Stimulated activated CD4-positive, alpha-beta T cell treated with anti-CD3 and anti-CD28 coated beads, Interleukin-4, amount 100 ng/mL, for 48 hours (primary cell): ENCODE measurements at regions not wholly inside any gene's neighbourhood (a gene's known extent, or its start where the extent isn't known, plus 50 kb on each side); places are given as distances from the start of the nearest gene placed in this dataset.
"Not testable (repeated sequence)": the region's sequence is repeated elsewhere in the genome, so short reads cannot be mapped to it uniquely, and the experiment has no call there.

Source experiments
- DNase-seq, 2 donors: peaks; one replicate each; pipeline ENCODE4 v3.0.0-alpha.2; 2020; ENCODE audit warnings: low read depth in 2 of 2

- no peak for DNase-seq
Measured at GRCh38 chr10:84571146-84571545, 242.8 kb downstream of the CCSER2 start.

GRCh38 chr10:84574102-84574501, 245.7 kb downstream of the CCSER2 start:
- DNase-seq = no peak

DNA sequence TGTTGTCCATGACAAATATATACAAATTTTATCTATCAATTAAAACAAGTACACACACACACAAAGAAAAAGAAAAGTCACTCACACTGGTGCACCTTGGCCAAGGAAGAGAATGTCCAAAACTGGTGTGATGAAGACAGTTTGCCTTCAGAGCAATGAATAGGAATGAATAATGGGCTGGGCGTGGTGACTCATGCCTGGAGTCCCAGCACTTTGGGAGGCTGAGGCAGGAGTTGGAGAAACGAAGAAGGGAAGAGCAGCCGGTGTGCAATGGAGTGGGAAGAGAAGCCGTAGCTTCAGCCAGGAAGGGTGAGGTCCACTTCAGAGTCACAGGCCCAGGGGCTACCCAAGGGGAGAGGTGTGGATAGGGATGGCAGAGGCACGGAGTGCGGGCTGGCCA, 253.6 kb downstream of the CCSER2 start:
- no peak for DNase-seq

GRCh38 chr10:84583501-84583900, 255.1 kb downstream of the CCSER2 start:
- DNase-seq = no peak

DNA sequence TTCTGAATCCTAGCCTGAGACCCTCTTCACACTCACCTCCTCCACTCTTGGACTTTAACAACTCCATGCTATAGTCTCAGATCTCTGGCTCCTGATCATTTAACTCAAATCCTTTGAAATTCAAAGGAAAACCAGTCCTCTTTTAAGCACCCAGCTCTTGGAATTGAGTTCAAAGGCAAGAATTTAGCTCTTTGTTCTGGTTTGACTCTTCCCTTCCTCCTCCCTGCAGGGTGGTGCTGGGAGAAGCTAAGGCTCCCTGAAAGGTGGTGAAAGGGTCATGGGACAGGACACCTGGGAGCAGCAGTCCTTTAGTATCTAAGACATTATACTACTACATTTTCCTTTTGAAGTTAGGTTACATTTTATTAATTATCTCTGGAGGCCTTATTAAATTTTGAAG, 259.4 kb downstream of the CCSER2 start:
- no peak for DNase-seq

GRCh38 chr10:84588426-84588825, 260.0 kb downstream of the CCSER2 start:
- DNase-seq = no peak

DNA sequence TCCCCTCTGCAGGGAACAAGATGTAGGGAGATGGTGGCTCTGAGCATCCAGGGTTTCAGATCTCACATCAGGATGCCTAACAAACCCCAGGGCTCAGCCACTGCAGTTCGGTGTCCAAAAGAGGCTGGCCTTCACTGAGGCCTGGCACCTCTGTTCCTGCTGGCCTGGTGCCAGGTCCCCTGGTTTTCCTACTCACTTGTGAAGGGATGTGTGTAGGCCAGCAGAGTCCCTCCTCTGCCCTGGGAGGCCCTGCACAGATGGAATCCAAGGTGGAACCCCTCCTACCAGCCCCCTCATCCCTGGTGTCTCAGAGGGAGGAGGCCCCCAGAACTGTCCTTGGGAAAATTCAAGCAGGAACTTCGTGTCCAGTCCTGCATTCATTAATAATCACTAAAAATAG, 260.6 kb downstream of the CCSER2 start:
- DNase-seq = no peak

GRCh38 chr10:84589526-84590205, 261.3 kb downstream of the CCSER2 start:
- DNase-seq = no peak

DNA sequence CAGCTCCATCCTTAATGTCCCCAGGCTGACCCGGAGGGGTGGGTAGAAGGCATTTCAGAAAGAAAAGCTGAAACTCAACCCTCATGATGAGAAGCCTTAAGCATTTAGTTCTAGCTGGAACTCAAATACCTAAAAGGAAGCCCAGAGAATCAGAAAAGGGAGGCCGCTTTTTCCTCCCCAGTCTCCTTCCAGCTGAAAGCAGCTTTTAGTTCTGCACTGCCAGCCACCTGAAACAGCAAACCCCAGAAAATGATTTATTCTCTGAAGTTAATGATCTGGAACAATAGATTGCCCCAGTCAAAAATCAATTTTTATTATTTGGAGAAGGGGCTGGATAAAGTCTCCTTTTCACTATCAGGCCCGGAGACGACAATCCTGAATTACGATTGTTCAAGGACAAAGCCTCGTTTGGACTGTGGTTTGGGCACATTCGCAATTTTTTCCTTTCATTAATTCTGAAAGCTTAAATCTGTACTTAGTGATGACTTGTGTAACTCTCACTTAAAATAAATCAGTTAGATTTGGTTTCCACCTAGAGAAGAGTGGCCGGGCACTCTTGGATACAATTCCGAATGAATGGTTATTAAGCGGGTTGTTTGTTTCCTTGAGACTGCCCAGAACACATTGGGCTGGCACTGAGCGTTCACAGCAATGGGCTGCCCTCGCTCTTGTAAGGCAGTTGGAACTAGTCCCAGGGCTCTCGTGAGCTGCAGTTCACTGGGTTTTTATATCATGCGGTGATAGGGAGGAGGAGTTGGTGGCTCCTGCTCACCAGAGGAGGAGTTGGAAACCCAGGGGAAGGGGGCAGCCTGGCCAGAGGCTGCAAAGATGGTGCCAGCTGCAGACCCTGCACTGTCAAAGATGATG, 262.2 kb downstream of the CCSER2 start:
- no peak for DNase-seq

DNA sequence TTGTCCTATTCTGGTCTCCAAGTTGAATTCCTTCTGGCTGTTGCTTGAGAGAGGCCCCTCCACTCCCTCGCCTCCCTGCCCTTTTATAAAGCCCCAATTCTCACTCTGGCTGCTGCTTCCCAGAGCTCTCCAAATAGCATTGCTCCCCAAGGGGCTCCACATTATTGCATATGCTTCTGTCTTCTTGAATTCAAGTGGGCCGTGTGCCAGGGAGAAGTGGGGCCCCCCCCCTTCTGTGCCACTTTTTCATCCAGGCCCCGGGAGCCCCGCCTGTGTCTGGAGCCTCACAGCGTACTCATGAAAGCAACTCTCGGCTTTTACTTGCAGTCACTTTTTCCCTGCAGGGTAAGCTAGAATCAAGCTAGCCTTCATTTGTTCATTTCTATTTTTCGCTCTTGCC, 265.1 kb downstream of the CCSER2 start:
- DNase-seq = no peak

GRCh38 chr10:84596585-84596984, 268.2 kb downstream of the CCSER2 start:
- no peak for DNase-seq

DNA sequence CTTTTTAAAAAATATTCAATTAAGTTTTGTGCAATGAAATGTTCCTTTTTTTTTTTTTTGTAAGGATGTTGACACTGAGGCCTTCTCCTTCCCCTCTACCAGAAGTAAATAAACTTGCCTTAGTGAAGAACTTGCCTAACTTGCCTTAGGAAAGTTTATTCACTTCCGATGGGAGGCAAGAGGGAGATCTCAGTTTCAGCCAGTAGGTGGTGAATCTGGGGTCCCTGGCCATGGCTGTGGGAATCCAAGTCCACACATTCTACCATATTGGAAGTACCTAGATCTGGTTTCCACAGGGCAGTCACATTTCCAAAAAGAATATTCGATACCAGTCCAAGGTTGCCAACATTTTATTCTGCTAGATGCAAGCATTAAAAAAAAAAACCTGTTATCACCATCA, 270.9 kb downstream of the CCSER2 start:
- no peak for DNase-seq

GRCh38 chr10:84600947-84601346, 272.6 kb downstream of the CCSER2 start:
- DNase-seq = no peak

- not testable (repeated sequence) for DNase-seq
Measured at GRCh38 chr10:84602543-84602942, 274.2 kb downstream of the CCSER2 start.

DNA sequence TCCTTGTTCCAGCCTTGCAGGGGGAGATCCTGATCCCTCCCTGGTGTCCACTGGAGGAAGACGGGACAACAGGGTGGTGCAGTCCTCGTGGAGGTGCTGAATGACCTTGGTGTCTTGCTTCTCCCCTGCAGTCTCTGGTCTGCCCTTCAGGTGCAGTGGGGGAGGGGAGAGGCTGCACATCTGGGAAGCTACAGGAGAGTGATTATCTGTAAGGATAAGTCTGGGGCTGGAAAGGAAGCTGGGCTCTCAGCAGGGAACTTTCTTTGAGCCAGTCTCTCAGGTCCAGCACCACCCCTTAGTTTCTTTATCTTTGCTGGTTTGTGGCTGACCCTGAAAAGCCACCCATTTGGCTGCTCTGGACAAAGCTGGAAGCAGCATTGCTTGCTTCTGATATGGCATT, 275.6 kb downstream of the CCSER2 start:
- no peak for DNase-seq

GRCh38 chr10:84605802-84606201, 277.4 kb downstream of the CCSER2 start:
- no peak for DNase-seq

DNA sequence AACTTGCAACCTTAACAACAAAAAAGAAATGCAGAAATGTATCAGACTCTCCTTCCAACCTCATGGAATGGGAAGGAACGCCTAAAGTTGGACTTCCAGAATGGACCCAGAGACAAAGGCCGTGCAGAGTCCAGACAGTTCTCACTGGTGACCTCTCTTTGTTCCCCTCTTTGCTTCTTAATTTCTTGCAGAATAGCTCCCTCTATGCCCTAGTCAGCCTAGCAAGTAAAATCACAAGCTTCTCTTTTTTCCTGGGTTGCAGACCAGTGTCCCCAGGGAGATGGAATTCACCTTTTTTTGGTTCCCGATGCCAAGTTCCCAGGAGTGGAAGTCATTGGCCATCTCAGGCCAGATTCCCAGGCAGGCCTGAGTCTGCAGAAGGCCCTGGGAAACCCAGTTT, 278.0 kb downstream of the CCSER2 start:
- no peak for DNase-seq

- no peak for DNase-seq
Measured at GRCh38 chr10:84607044-84607443, 278.7 kb downstream of the CCSER2 start.

DNA sequence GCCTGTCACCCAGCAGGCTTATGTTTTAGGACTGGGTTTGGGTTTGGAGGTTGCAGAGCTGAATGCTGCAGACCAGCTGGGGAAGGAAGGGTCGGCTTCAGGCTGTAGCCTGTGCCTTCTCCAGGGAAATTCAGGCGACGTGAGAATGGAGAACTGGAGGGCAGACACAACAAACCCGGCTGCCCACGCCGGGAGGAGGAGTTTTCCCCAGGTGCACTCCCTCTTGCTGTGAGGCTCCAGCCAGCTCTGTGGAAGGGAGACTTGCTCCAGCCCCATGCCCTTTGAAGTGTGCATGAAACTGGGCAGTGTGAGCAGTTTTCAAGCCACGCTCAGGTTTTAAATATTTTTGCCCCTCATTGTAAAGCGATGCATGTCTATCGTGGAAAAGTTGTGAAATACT, 279.1 kb downstream of the CCSER2 start:
- no peak for DNase-seq

GRCh38 chr10:84608126-84608525, 279.7 kb downstream of the CCSER2 start:
- no peak for DNase-seq

DNA sequence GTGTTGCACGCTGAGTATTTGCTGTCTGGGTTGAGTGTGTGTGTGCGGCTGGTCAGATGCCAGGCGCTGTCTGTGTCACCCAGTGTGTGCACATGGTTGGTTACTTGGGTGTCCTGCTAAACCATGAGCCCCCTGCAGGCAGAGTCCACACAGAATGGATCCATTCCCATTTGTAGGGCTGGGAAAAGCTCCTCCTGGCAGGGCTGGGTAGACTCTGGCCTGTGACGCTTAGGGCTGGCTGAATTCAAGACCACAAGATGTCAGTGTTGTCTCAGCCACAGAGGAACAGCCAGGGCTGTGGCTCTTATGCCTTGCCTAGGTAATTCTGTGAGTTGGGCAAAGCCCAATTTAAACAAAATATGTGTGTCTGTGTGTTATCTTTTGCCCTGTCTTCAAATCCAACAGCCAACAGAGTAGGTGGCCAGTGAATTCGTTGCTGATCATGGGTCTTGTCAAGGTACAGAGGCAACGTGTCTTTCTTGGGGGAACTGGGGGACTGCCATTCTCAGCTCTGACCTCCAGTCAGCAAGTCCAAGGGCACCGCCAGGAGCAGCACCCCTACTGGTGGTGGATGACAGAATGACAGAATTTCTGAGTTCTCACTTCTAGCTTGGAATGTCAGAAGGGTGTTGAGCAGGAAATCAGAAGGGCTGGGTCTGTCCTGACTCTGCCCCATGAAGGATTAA, 285.1 kb downstream of the CCSER2 start:
- DNase-seq = no peak

DNA sequence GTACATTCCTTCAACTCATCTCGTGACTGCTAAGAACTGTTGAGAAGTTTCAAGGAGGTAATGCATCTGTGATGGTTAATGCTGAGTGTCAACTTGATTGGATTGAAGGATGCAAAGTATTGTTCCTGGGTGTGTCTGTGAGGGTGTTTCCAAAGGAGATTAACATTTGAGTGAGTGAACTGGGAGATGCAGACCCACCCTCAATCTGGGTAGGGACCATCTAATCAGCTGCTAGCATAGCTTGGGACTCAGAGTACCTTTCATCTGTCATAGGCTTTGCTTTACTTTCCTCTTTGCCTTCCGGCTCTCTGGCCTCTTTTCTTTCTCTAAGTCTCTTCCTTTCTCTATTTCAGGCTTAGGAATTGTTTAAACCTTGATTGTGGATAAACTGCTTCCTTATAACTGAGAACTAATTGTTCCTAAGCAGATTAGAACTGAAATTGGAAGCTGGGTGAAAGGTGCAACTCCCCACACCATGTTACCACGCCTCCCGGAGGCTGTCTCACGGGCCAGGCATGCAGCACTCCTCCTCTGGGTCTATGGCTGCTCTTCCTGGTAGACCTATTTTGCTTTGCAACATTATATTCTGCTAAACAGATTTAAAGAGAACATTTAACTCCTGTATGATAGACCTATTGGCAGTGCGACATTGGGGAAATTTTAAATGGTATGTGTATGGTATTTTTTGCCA, 298.2 kb downstream of the CCSER2 start:
- DNase-seq = no peak
